Left kidney (tissue), 1 donor: ENCODE measurements at regions not wholly inside any gene's neighbourhood (a gene's known extent, or its start where the extent isn't known, plus 50 kb on each side); places are given as distances from the start of the nearest gene placed in this dataset.

Experiments used
- DNase-seq: peaks from one replicate; pipeline ENCODE4 v3.0.0-alpha.2; 2013

GRCh38 chr9:119827526-119827925 lies 458.3 kb upstream of the BRINP1 start:
- no peak for DNase-seq

- no peak for DNase-seq
Observed at GRCh38 chr9:119827126-119827525, 457.9 kb upstream of the BRINP1 start.

GRCh38 chr9:119818726-119819435 lies 449.6 kb upstream of the BRINP1 start:
- no peak for DNase-seq

GRCh38 chr9:119810645-119811429 lies 441.6 kb upstream of the BRINP1 start:
- DNase-seq, result no peak

GRCh38 chr9:119803679-119804078 lies 434.4 kb upstream of the BRINP1 start:
- DNase-seq, result no peak

- DNase-seq, result no peak
Observed at GRCh38 chr9:119802621-119803020, 433.4 kb upstream of the BRINP1 start.

GRCh38 chr9:119802133-119802532 lies 432.9 kb upstream of the BRINP1 start:
- no peak for DNase-seq

- DNase-seq, result no peak
Observed at GRCh38 chr9:119801311-119801710, 432.1 kb upstream of the BRINP1 start.

GRCh38 chr9:119795395-119795794 lies 426.2 kb upstream of the BRINP1 start:
- DNase-seq, result no peak

GRCh38 chr9:119794836-119795235 lies 425.6 kb upstream of the BRINP1 start:
- no peak for DNase-seq

GRCh38 chr9:119793218-119793617 lies 424.0 kb upstream of the BRINP1 start:
- DNase-seq, result no peak

GRCh38 chr9:119792242-119792641 lies 423.0 kb upstream of the BRINP1 start:
- DNase-seq, result no peak

GRCh38 chr9:119789987-119790386 lies 420.8 kb upstream of the BRINP1 start:
- no peak for DNase-seq

- DNase-seq, result no peak
Observed at GRCh38 chr9:119788921-119789320, 419.7 kb upstream of the BRINP1 start.

- DNase-seq, result no peak
Observed at GRCh38 chr9:119781886-119782285, 412.7 kb upstream of the BRINP1 start.

- DNase-seq, result no peak
Observed at GRCh38 chr9:119775410-119775809, 406.2 kb upstream of the BRINP1 start.

- no peak for DNase-seq
Observed at GRCh38 chr9:119773823-119774222, 404.6 kb upstream of the BRINP1 start.

- no peak for DNase-seq
Observed at GRCh38 chr9:119771341-119771740, 402.1 kb upstream of the BRINP1 start.

- DNase-seq, result no peak
Observed at GRCh38 chr9:119768266-119768665, 399.0 kb upstream of the BRINP1 start.

- DNase-seq, result no peak
Observed at GRCh38 chr9:119765632-119766175, 396.5 kb upstream of the BRINP1 start.

GRCh38 chr9:119763260-119763659 lies 394.0 kb upstream of the BRINP1 start:
- no peak for DNase-seq

- no peak for DNase-seq
Observed at GRCh38 chr9:119761812-119762211, 392.6 kb upstream of the BRINP1 start.

- DNase-seq, result no peak
Observed at GRCh38 chr9:119758990-119759389, 389.8 kb upstream of the BRINP1 start.
